Lung (tissue), 11 donors: ENCODE measurements at regions not wholly inside any gene's neighbourhood (a gene's known extent, or its start where the extent isn't known, plus 50 kb on each side); places are given as distances from the start of the nearest gene placed in this dataset.

ENCODE experiments used
- ATAC-seq: fragments of 200-7000 bp; cut with Tn5 transposase; one replicate; pipeline ENCODE4 v1.9.1; 2020; ENCODE audit warnings: moderate number of reproducible peaks; ENCODE audit not compliant: insufficient read depth, low FRiP score
- DNase-seq, 3 donors: peaks; one replicate each; pipeline ENCODE4 v3.0.0-alpha.2; 2013 to 2017
- H3K27ac ChIP-seq, 2 donors: one replicate each; pipeline ENCODE4 v1.5.1; 2013; ENCODE audit warnings: mild to moderate bottlenecking in 2 of 2, moderate library complexity in 2 of 2, control low read depth in 1 of 2, inconsistent platforms in 1 of 2, low read depth in 1 of 2, low read length in 1 of 2
- H3K27me3 ChIP-seq, 3 donors: one replicate each; pipeline ENCODE4 v1.5.1; 2013; ENCODE audit warnings: low read length in 2 of 3; ENCODE audit not compliant: control insufficient read depth in 3 of 3, insufficient read depth in 3 of 3
- H3K36me3 ChIP-seq, 4 donors: one replicate each; pipeline ENCODE4 v1.5.1; 2013; ENCODE audit warnings: low read length in 4 of 4, mild to moderate bottlenecking in 1 of 4, moderate library complexity in 1 of 4; ENCODE audit not compliant: control insufficient read depth in 4 of 4, insufficient read depth in 4 of 4
- H3K4me1 ChIP-seq, 5 donors: one replicate each; pipeline ENCODE4 v1.5.1; 2013; ENCODE audit warnings: low read length in 5 of 5, mild to moderate bottlenecking in 2 of 5, moderate library complexity in 1 of 5; ENCODE audit not compliant: control insufficient read depth in 5 of 5, insufficient read depth in 5 of 5
- H3K4me3 ChIP-seq: one replicate; pipeline ENCODE4 v1.5.1; 2013; ENCODE audit warnings: mild to moderate bottlenecking, control low read depth, moderate library complexity
- H3K9ac ChIP-seq, 2 donors: one replicate each; pipeline ENCODE4 v1.5.1; 2013; ENCODE audit warnings: low read length in 2 of 2, control low read depth in 1 of 2; ENCODE audit not compliant: insufficient read depth in 1 of 2
- H3K9me3 ChIP-seq, 4 donors: one replicate each; pipeline ENCODE4 v1.5.1; 2013; ENCODE audit warnings: low read length in 3 of 4, mild to moderate bottlenecking in 1 of 4, moderate library complexity in 1 of 4; ENCODE audit not compliant: control insufficient read depth in 4 of 4, insufficient read depth in 3 of 4
- CTCF ChIP-seq: IDR thresholded peaks from 2 replicates; pipeline ENCODE4 v1.5.1; 2012; ENCODE audit warnings: mild to moderate bottlenecking; ENCODE audit errors: control extremely low read depth, extremely low read depth
- WGBS, 2 donors: extraction: QIAGEN DNeasy Blood & Tissue Kit; methylation state at CpG; one replicate each; pipeline ENCODE4 v1.1.7; 2013; 5-methylcytosine and 5-hydroxymethylcytosine counted together
- donor health status: control.
- donor health status: control.
- donor health status: Bipolar disorder and iron deficiency.
- donor health status: healthy.
- donor health status: DM: yes; HTN: yes; CAD: no.

GRCh38 chr9:28976250-28976649, 1403.0 kb upstream of the C9orf72 start:
- no peak overlapping the region for H3K9ac ChIP-seq
- no peak for DNase-seq
- no peaks in the 10 kb centered on the region for H3K4me1 ChIP-seq
- TF ChIP-seq CTCF, result no peak
- no peak overlapping the region for H3K4me3 ChIP-seq
- H3K36me3 ChIP-seq, result no peaks in the 10 kb centered on the region
- H3K27me3 ChIP-seq, result peaks cover 0 to 5% (median 0%) of the 10 kb centered on the region in 3 donors
- H3K27ac ChIP-seq, result no peak overlapping the region
- ATAC-seq, result no peak
- H3K9me3 ChIP-seq, result no peaks in the 10 kb centered on the region

- H3K27ac ChIP-seq, result no peak overlapping the region
- WGBS, 2 donors, result 0 to 86% methylated on average over 1 of the region's 1 CpG
- TF ChIP-seq CTCF, result no peak
- no peak overlapping the region for H3K4me3 ChIP-seq
- no peak overlapping the region for H3K9ac ChIP-seq
- no peaks in the 10 kb centered on the region for H3K36me3 ChIP-seq
- DNase-seq, result no peak
- no peak for ATAC-seq
- peaks cover 0 to 5% (median 0%) of the 10 kb centered on the region in 3 donors for H3K27me3 ChIP-seq
- H3K9me3 ChIP-seq, result no peaks in the 10 kb centered on the region
- H3K4me1 ChIP-seq, result no peaks in the 10 kb centered on the region
These were observed 1403.4 kb upstream of the C9orf72 start for GRCh38 chr9:28976684-28977083.

GRCh38 chr9:28981129-28981528, 1407.8 kb upstream of the C9orf72 start:
- TF ChIP-seq CTCF, result no peak
- Histone ChIP-seq H3K27me3 (peaks cover 0 to 12% (median 5%) of the 10 kb centered on the region in 3 donors), H3K4me1 (no peaks in the 10 kb centered on the region), H3K36me3 (no peaks in the 10 kb centered on the region), H3K4me3 (no peak overlapping the region), H3K9ac (no peak overlapping the region), H3K9me3 (no peaks in the 10 kb centered on the region), H3K27ac (no peak overlapping the region)
- WGBS, 2 donors, result 26 to 50% methylated on average over 1 of the region's 1 CpG
- peak in 2 of 3 donors; percentile 2 to 39 for DNase-seq
- no peak for ATAC-seq

DNA sequence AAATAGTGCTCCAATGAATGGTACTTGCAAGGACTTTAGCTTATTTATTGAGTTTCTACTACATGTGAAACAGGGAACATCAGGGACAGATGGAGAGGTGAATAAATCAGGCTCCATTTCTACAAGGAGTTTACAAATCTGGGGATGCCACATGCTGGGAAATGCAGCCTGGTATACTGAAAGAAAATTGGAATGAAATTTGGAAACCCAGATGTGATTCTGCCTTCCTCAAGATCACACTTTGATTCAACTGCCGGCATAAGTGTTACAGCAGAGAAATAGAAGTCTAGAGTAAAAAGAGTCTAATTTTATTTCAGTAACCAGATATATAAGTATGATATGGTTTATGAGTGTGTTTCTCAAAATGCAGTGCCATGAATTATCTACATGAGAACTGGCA, 1408.4 kb upstream of the C9orf72 start:
- 85 to 92% methylated on average over 1 of the region's 1 CpG for whole genome bisulfite sequencing, 2 donors
- Histone ChIP-seq H3K4me1 (no peaks in the 10 kb centered on the region), H3K9me3 (no peaks in the 10 kb centered on the region), H3K27me3 (peaks cover 0 to 12% (median 5%) of the 10 kb centered on the region in 3 donors), H3K4me3 (no peak overlapping the region), H3K9ac (no peak overlapping the region), H3K36me3 (no peaks in the 10 kb centered on the region), H3K27ac (no peak overlapping the region)
- TF ChIP-seq CTCF, result no peak
- ATAC-seq (no peak), DNase-seq (no peak)
